Endothelial cell of umbilical vein (primary cell): ENCODE measurements at regions not wholly inside any gene's neighbourhood (a gene's known extent, or its start where the extent isn't known, plus 50 kb on each side); places are given as distances from the start of the nearest gene placed in this dataset.

Source experiments
- BruUV-seq: library from RNA; stranded (reverse); fragments of 400-500 nt; replicated peaks from 2 replicates; lab custom pipeline; 2021; lab: Mats Ljungman, UMichigan
- CTCF ChIA-PET: fragments of 300-600, 350-600 bp; sonication (Branson Sonifier 250); formaldehyde crosslinking; loops from one replicate; lab custom pipeline; 2021; ENCODE audit warnings: antibody characterized with exemption, inconsistent platforms; lab: Charles Lee
- POLR2A ChIA-PET: fragments of 300-600, 350-600 bp; sonication (Branson Sonifier 250); formaldehyde crosslinking; loops from one replicate; lab custom pipeline; 2021; ENCODE audit warnings: antibody characterized with exemption, inconsistent platforms; lab: Charles Lee
- DNase-seq: peaks from one replicate; pipeline ENCODE4 v3.0.0-alpha.2; 2011; ENCODE audit warnings: low read depth, low spot score
- FAIRE-seq: peaks from 2 replicates; lab custom pipeline; 2011; peaks lifted over from hg19 to GRCh38; lab: Jason Lieb, UNC
- H2AFZ ChIP-seq: 2 replicates; pipeline ENCODE4 v1.6.0; 2012; ENCODE audit warnings: low read depth, low read length, control low read depth, inconsistent platforms
- H3K27ac ChIP-seq: 2 replicates; pipeline ENCODE4 v1.5.1; 2011; ENCODE audit warnings: low read depth, mild to moderate bottlenecking, control low read depth, low read length, moderate library complexity; ENCODE audit not compliant: insufficient read depth
- H3K27me3 ChIP-seq, 2 experiments: 2 replicates each; pipeline versions ENCODE4 v1.6.0 to v1.6.1; 2011; ENCODE audit warnings: low read length in 2 of 2, mixed read lengths in 1 of 2; ENCODE audit not compliant: control insufficient read depth in 2 of 2, insufficient read depth in 2 of 2
- H3K36me3 ChIP-seq, 2 experiments: 2 replicates in 1 of 2; 3 replicates in 1 of 2; pipeline ENCODE4 v1.5.1; 2011; ENCODE audit warnings: low read length in 2 of 2, mild to moderate bottlenecking in 1 of 2, moderate library complexity in 1 of 2; ENCODE audit not compliant: control insufficient read depth in 2 of 2, insufficient read depth in 2 of 2; ENCODE audit errors: extremely low read depth in 1 of 2
- H3K4me1 ChIP-seq: 3 replicates; pipeline ENCODE4 v1.5.1; 2011; ENCODE audit warnings: mild to moderate bottlenecking, low read length; ENCODE audit not compliant: control insufficient read depth, insufficient read depth; ENCODE audit errors: extremely low read depth
- H3K4me2 ChIP-seq: 2 replicates; pipeline ENCODE4 v1.6.1; 2011; ENCODE audit warnings: low read length, control low read depth, mixed read lengths; ENCODE audit not compliant: insufficient read depth
- H3K4me3 ChIP-seq, 3 experiments: fragments of 200-600 bp in 1 of 3; sonication (generic), shearing (Covaris generic) in 1 of 3; replicated peaks in 1 of 3; 2 replicates each; pipeline ENCODE4 v1.5.1; 2011 to 2016; ENCODE audit warnings: control low read depth in 3 of 3, low read length in 3 of 3, mild to moderate bottlenecking in 2 of 3, inconsistent platforms in 1 of 3, low read depth in 1 of 3, moderate library complexity in 1 of 3; ENCODE audit not compliant: insufficient read depth in 1 of 3
- H3K79me2 ChIP-seq: 2 replicates; pipeline ENCODE4 v1.6.0; 2012; ENCODE audit warnings: low read length, inconsistent platforms; ENCODE audit not compliant: control insufficient read depth, insufficient read depth
- H3K9ac ChIP-seq: replicated peaks from 2 replicates; pipeline ENCODE3; 2011; ENCODE audit warnings: low read length, control low read depth; ENCODE audit not compliant: insufficient read depth; ENCODE audit errors: extremely low read depth
- H3K9me1 ChIP-seq: replicated peaks from 3 replicates; pipeline ENCODE4 v1.6.0; 2011; ENCODE audit warnings: mild to moderate bottlenecking, low read length; ENCODE audit not compliant: control insufficient read depth, insufficient read depth; ENCODE audit errors: extremely low read depth
- H3K9me3 ChIP-seq: replicated peaks from 2 replicates; pipeline ENCODE4 v1.5.1; 2012; ENCODE audit warnings: low read length, inconsistent platforms; ENCODE audit not compliant: control insufficient read depth, insufficient read depth
- H4K20me1 ChIP-seq: replicated peaks from 2 replicates; pipeline ENCODE3; 2011; ENCODE audit warnings: mild to moderate bottlenecking, low read length; ENCODE audit not compliant: control insufficient read depth, insufficient read depth; ENCODE audit errors: extremely low read depth
- CTCF ChIP-seq, 2 donors: IDR thresholded peaks; 1 replicate in 1 of 2; 2 replicates in 1 of 2; pipeline ENCODE4 v1.5.1; 2011; ENCODE audit warnings: low read length in 2 of 2, mild to moderate bottlenecking in 2 of 2, moderate library complexity in 2 of 2, control low read depth in 1 of 2, inconsistent platforms in 1 of 2, low read depth in 1 of 2; ENCODE audit not compliant: insufficient read depth in 1 of 2; ENCODE audit errors: extremely low read depth in 1 of 2
- EZH2 ChIP-seq: IDR thresholded peaks from 2 replicates; pipeline ENCODE4 v1.6.1; 2012; ENCODE audit warnings: borderline replicate concordance, low read depth, mild to moderate bottlenecking, moderate library complexity, low read length, inconsistent platforms; ENCODE audit not compliant: severe bottlenecking
- FOS ChIP-seq: IDR thresholded peaks from 2 replicates; pipeline ENCODE4 v1.6.1; 2011; ENCODE audit warnings: mild to moderate bottlenecking, low read length, moderate library complexity, borderline replicate concordance; ENCODE audit not compliant: insufficient read depth
- GATA2 ChIP-seq: IDR thresholded peaks from 2 replicates; pipeline ENCODE4 v1.7.0; 2011; ENCODE audit warnings: low read depth, mild to moderate bottlenecking, moderate library complexity, mixed read lengths, low read length; ENCODE audit not compliant: insufficient read length, insufficient read depth
- MAX ChIP-seq: IDR thresholded peaks from 2 replicates; pipeline ENCODE4 v1.6.1; 2011; ENCODE audit not compliant: insufficient read depth, insufficient read length
- MYC ChIP-seq: IDR thresholded peaks from one replicate; pipeline ENCODE4 v1.6.1; 2011; ENCODE audit warnings: mild to moderate bottlenecking, low read depth, low read length
- POLR2A ChIP-seq: IDR thresholded peaks from 2 replicates; pipeline ENCODE4 v1.6.1; 2012; ENCODE audit warnings: low read depth, mild to moderate bottlenecking, control low read depth, low read length
- POLR2AphosphoS5 ChIP-seq: IDR thresholded peaks from 2 replicates; pipeline ENCODE4 v1.6.1; 2012; ENCODE audit warnings: low read depth, mild to moderate bottlenecking, control low read depth, low read length, moderate library complexity; ENCODE audit not compliant: insufficient read depth
- dilution Hi-C: fragments of 300-500 bp; cut with MboI; formaldehyde crosslinking; loops from one replicate; pipeline ENCODE4 v1.15.0; 2019; ENCODE audit warnings: low sequenced_read_pairs; ENCODE audit not compliant: extremely low pct_ligation_motif_present
- intact Hi-C: fragments of 100-400 bp; cut with micrococcal nuclease; formaldehyde crosslinking; loops from one replicate; pipeline ENCODE4 v1.10.0; 2022

- POLR2A ChIA-PET, result no interaction called here
- no peak overlapping the region for H3K27ac ChIP-seq
- H3K9me3 ChIP-seq, result no peaks in the 10 kb centered on the region
- H4K20me1 ChIP-seq, result no peaks in the 10 kb centered on the region
- H3K4me2 ChIP-seq, result no peak overlapping the region
- no peaks in the 10 kb centered on the region for H3K4me1 ChIP-seq
- no peaks in the 10 kb centered on the region for H3K9me1 ChIP-seq
- CTCF ChIA-PET, result no interaction called here
- DNase-seq, result no peak
- intact Hi-C loops, result no loop called here
- H3K79me2 ChIP-seq, result no peaks in the 10 kb centered on the region
- H3K36me3 ChIP-seq, result no peaks in the 10 kb centered on the region
- FAIRE-seq, result no peak
- TF ChIP-seq CTCF (IDR thresholded peaks at IDR 0.05; ENCODE audit: extremely low read depth in 1 of 2, insufficient read depth in 1 of 2, low read depth in 1 of 2, low read length in 2 of 2) (no peak), POLR2A (no peak), GATA2 (no peak), FOS (no peak), EZH2 (no peak), POLR2AphosphoS5 (no peak)
- no peaks in the 10 kb centered on the region for H3K27me3 ChIP-seq
- BruUV-seq, result no TSS peak
- no peak overlapping the region for H2AFZ ChIP-seq
- dilution Hi-C loops, result no loop called here
- no peak overlapping the region for H3K4me3 ChIP-seq
- H3K9ac ChIP-seq, result no peak overlapping the region
These were observed 287.4 kb downstream of the CRLF2 start for GRCh38 chrX:925094-925493.

- Histone ChIP-seq H3K4me2 (no peak overlapping the region), H3K9me3 (no peaks in the 10 kb centered on the region), H3K79me2 (no peaks in the 10 kb centered on the region), H3K4me3 (no peak overlapping the region), H4K20me1 (no peaks in the 10 kb centered on the region), H3K36me3 (no peaks in the 10 kb centered on the region), H3K9me1 (no peaks in the 10 kb centered on the region), H3K27me3 (no peaks in the 10 kb centered on the region), H3K27ac (no peak overlapping the region), H3K4me1 (no peaks in the 10 kb centered on the region), H3K9ac (no peak overlapping the region), H2AFZ (no peak overlapping the region)
- no TSS peak for BruUV-seq
- POLR2A ChIA-PET, result no interaction called here
- dilution Hi-C loops, result no loop called here
- no peak for TF ChIP-seq MAX
- no peak for TF ChIP-seq GATA2
- no peak for TF ChIP-seq FOS
- TF ChIP-seq MYC, result no peak
- TF ChIP-seq CTCF (IDR thresholded peaks at IDR 0.05; ENCODE audit: extremely low read depth in 1 of 2, insufficient read depth in 1 of 2, low read depth in 1 of 2, low read length in 2 of 2), result no peak
- no peak for TF ChIP-seq POLR2AphosphoS5
- DNase-seq, result no peak
- FAIRE-seq, result no peak
- intact Hi-C loops, result no loop called here
- CTCF ChIA-PET, result no interaction called here
These were observed 288.4 kb downstream of the CRLF2 start for GRCh38 chrX:924017-924416.
